ENCODE measurements at regions not wholly inside any gene's neighbourhood (a gene's known extent, or its start where the extent isn't known, plus 50 kb on each side); places are given as distances from the start of the nearest gene placed in this dataset.
"Not testable (repeated sequence)": the region's sequence is repeated elsewhere in the genome, so short reads cannot be mapped to it uniquely, and the experiment has no call there.

DNA sequence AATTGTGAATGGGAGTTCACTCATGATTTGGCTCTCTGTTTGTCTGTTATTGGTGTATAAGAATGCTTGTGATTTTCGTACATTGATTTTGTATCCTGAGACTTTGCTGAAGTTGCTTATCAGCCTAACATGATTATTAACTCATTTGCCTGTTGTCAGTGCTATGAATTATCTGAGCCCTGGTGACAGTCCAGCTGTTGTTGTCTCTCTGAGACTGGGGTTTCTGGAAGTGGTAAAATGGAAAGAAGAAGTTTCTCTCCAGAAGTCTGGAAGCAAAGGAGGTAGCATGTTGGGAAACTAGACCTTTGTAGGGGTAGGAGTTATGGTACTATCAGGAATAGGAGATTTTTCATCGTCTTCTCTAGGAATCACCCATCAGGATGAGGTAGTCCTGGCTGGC, 473.0 kb upstream of the RASGRP1 start:
- H3K4me2 ChIP-seq (ENCODE audit: insufficient read depth in 1 of 2, low read depth in 2 of 2, low read length in 2 of 2); FAIRE-seq; H3K9me3 ChIP-seq (ENCODE audit: insufficient read depth in 2 of 2, low read depth in 1 of 2, low read length in 1 of 2); H4K20me1 ChIP-seq (replicated peaks in 1 of 2; ENCODE audit: control insufficient read depth in 1 of 2, insufficient read depth in 2 of 2, low read length in 2 of 2); H2BK5ac ChIP-seq (ENCODE audit: low read depth, low read length); H2BK15ac ChIP-seq (ENCODE audit: low read length); H2BK12ac ChIP-seq (ENCODE audit: low read depth, low read length); H3K9ac ChIP-seq (replicated peaks in 1 of 4; ENCODE audit: extremely low read depth in 1 of 4, low read depth in 3 of 4, low read length in 3 of 4); H3K27me3 ChIP-seq (replicated peaks in 1 of 4; ENCODE audit: control insufficient read depth in 3 of 4, extremely low read depth in 1 of 4, insufficient read depth in 3 of 4, low read length in 3 of 4); DNase-seq (ENCODE audit: low read depth in 1 of 2, low spot score in 2 of 2); H3K23ac ChIP-seq (ENCODE audit: insufficient read length); H4K8ac ChIP-seq (ENCODE audit: extremely low read depth, insufficient read depth, low read length); H3K27ac ChIP-seq (ENCODE audit: low read depth, low read length); H4K5ac ChIP-seq (ENCODE audit: insufficient read length, low read depth, low read length); H3K56ac ChIP-seq (replicated peaks; ENCODE audit: insufficient read length, low read depth, low read length); H3K4me1 ChIP-seq (replicated peaks in 1 of 4; ENCODE audit: control insufficient read depth in 3 of 4, insufficient read depth in 4 of 4, low read length in 3 of 4); H3K18ac ChIP-seq (ENCODE audit: extremely low read depth, low read length); H3K4ac ChIP-seq (replicated peaks; ENCODE audit: insufficient read length, low read depth, low read length); H3K23me2 ChIP-seq (ENCODE audit: low read depth, low read length); H2AFZ ChIP-seq (ENCODE audit: low read length); H2AK5ac ChIP-seq (ENCODE audit: low read depth, low read length); H4K91ac ChIP-seq (replicated peaks; ENCODE audit: insufficient read length, low read length); H3K79me2 ChIP-seq (ENCODE audit: control insufficient read depth in 1 of 2, insufficient read depth in 2 of 2, low read length in 2 of 2); CTCF ChIA-PET (ENCODE audit: partially characterized antibody); POLR2A ChIA-PET (ENCODE audit: partially characterized antibody); H2BK20ac ChIP-seq (ENCODE audit: low read length); H3K14ac ChIP-seq (ENCODE audit: insufficient read length); H3K79me1 ChIP-seq (ENCODE audit: low read depth, low read length); H2BK120ac ChIP-seq (replicated peaks; ENCODE audit: low read depth, low read length); H3K4me3 ChIP-seq (ENCODE audit: extremely low read depth in 1 of 4, insufficient read depth in 2 of 4, low read depth in 3 of 4, low read length in 4 of 4); H3K36me3 ChIP-seq (ENCODE audit: control insufficient read depth in 2 of 4, insufficient read depth in 4 of 4, low read length in 3 of 4): not testable (repeated sequence)
- 97% methylated on average over 2 of the region's 2 CpGs; no CpG with 5 or more reads in 1 of the 2 experiments for WGBS, 2 experiments (ENCODE audit: extremely low coverage in 1 of 2, insufficient coverage in 1 of 2, insufficient read length in 1 of 2, insufficient replicate concordance in 2 of 2, low coverage in 1 of 2, low lambda C conversion rate in 2 of 2, missing lambda C conversion rate in 1 of 2)
